Mesenchymal stem cell (in vitro differentiated cells and primary cell): ENCODE measurements at regions not wholly inside any gene's neighbourhood (a gene's known extent, or its start where the extent isn't known, plus 50 kb on each side); places are given as distances from the start of the nearest gene placed in this dataset.

Experiments
- DNase-seq: peaks from one replicate; pipeline ENCODE4 v3.0.0-alpha.2; 2013
- H2AFZ ChIP-seq: one replicate; pipeline ENCODE4 v1.6.1; 2013; ENCODE audit warnings: low read depth, mild to moderate bottlenecking, control low read depth, inconsistent platforms, low read length, moderate library complexity
- H2AK5ac ChIP-seq: 2 replicates; pipeline ENCODE4 v1.6.1; 2013; ENCODE audit warnings: low read length, moderate library complexity, mild to moderate bottlenecking, inconsistent platforms; ENCODE audit not compliant: severe bottlenecking
- H2BK120ac ChIP-seq: one replicate; pipeline ENCODE4 v1.6.1; 2013; ENCODE audit warnings: low read depth, mild to moderate bottlenecking, inconsistent platforms, low read length, moderate library complexity
- H2BK12ac ChIP-seq, 2 experiments: one replicate each; pipeline ENCODE4 v1.6.1; 2013; ENCODE audit warnings: inconsistent platforms in 2 of 2, low read length in 2 of 2, mild to moderate bottlenecking in 2 of 2, moderate library complexity in 2 of 2, control low read depth in 1 of 2
- H2BK15ac ChIP-seq: one replicate; pipeline ENCODE4 v1.6.1; 2013; ENCODE audit warnings: mild to moderate bottlenecking, low read depth, inconsistent platforms; ENCODE audit not compliant: poor library complexity, severe bottlenecking
- H2BK5ac ChIP-seq: 2 replicates; pipeline ENCODE4 v1.6.1; 2013; ENCODE audit warnings: low read depth, mild to moderate bottlenecking, low read length, control low read depth, inconsistent platforms; ENCODE audit not compliant: poor library complexity, severe bottlenecking
- H3K14ac ChIP-seq, 2 experiments: one replicate each; pipeline ENCODE4 v1.6.1; 2013; ENCODE audit warnings: inconsistent platforms in 2 of 2, low read length in 2 of 2, control low read depth in 1 of 2, mild to moderate bottlenecking in 1 of 2, moderate library complexity in 1 of 2
- H3K18ac ChIP-seq, 2 experiments: one replicate each; pipeline ENCODE4 v1.6.1; 2013; ENCODE audit warnings: inconsistent platforms in 2 of 2, low read length in 2 of 2, control low read depth in 1 of 2, low read depth in 1 of 2, mild to moderate bottlenecking in 1 of 2
- H3K23ac ChIP-seq, 2 experiments: one replicate each; pipeline ENCODE4 v1.6.1; 2013; ENCODE audit warnings: inconsistent platforms in 2 of 2, low read length in 2 of 2, mild to moderate bottlenecking in 2 of 2, moderate library complexity in 2 of 2, control low read depth in 1 of 2
- H3K27ac ChIP-seq: 2 replicates; pipeline ENCODE4 v1.5.1; 2013; ENCODE audit warnings: mild to moderate bottlenecking, moderate library complexity, low read length, control low read depth, inconsistent platforms; ENCODE audit not compliant: poor library complexity, severe bottlenecking
- H3K27me3 ChIP-seq, 2 experiments: 2 replicates each; pipeline versions ENCODE4 v1.6.1 to v1.7.0; 2013; ENCODE audit warnings: low read length in 2 of 2, mild to moderate bottlenecking in 2 of 2, moderate library complexity in 2 of 2, control low read depth in 1 of 2, inconsistent platforms in 1 of 2; ENCODE audit not compliant: control insufficient read depth in 1 of 2, insufficient read depth in 1 of 2
- H3K36me3 ChIP-seq, 2 experiments: 2 replicates each; pipeline versions ENCODE4 v1.6.1 to v1.7.0; 2013; ENCODE audit warnings: low read length in 2 of 2, control low read depth in 1 of 2, inconsistent platforms in 1 of 2, low read depth in 1 of 2, mild to moderate bottlenecking in 1 of 2; ENCODE audit not compliant: insufficient read depth in 2 of 2, control insufficient read depth in 1 of 2
- H3K4ac ChIP-seq, 2 experiments: one replicate each; pipeline ENCODE4 v1.6.1; 2013; ENCODE audit warnings: inconsistent platforms in 2 of 2, low read length in 2 of 2, mild to moderate bottlenecking in 2 of 2, moderate library complexity in 2 of 2, control low read depth in 1 of 2, low read depth in 1 of 2
- H3K4me1 ChIP-seq: 2 replicates; pipeline ENCODE4 v1.6.1; 2013; ENCODE audit warnings: low read depth, low read length, control low read depth; ENCODE audit not compliant: control insufficient read depth, insufficient read depth
- H3K4me2 ChIP-seq: 2 replicates; pipeline ENCODE4 v1.6.1; 2013; ENCODE audit warnings: low read length, mild to moderate bottlenecking, inconsistent platforms; ENCODE audit not compliant: poor library complexity, severe bottlenecking
- H3K4me3 ChIP-seq, 2 experiments: 2 replicates each; pipeline versions ENCODE4 v1.5.1 to v1.7.0; 2013; ENCODE audit warnings: low read length in 2 of 2, mild to moderate bottlenecking in 2 of 2, control low read depth in 1 of 2, low read depth in 1 of 2; ENCODE audit not compliant: insufficient read depth in 1 of 2
- H3K79me1 ChIP-seq: replicated peaks from 2 replicates; pipeline ENCODE4 v1.6.1; 2013; ENCODE audit warnings: mild to moderate bottlenecking, control low read depth, low read length, inconsistent platforms; ENCODE audit not compliant: poor library complexity, severe bottlenecking
- H3K9ac ChIP-seq: 2 replicates; pipeline ENCODE4 v1.7.0; 2013; ENCODE audit warnings: mild to moderate bottlenecking, low read length, moderate library complexity
- H3K9me3 ChIP-seq: 2 replicates; pipeline ENCODE4 v1.7.0; 2013; ENCODE audit warnings: mild to moderate bottlenecking, low read length; ENCODE audit not compliant: control insufficient read depth
- H4K8ac ChIP-seq: one replicate; pipeline ENCODE4 v1.6.1; 2013; ENCODE audit warnings: inconsistent platforms, mild to moderate bottlenecking, low read length, moderate library complexity
- H4K91ac ChIP-seq: one replicate; pipeline ENCODE4 v1.6.1; 2013; ENCODE audit warnings: mild to moderate bottlenecking, low read length, inconsistent platforms
- WGBS: methylation state at CpG from one replicate; pipeline ENCODE4 v1.1.7; 2013; ENCODE audit warnings: mixed read lengths; 5-methylcytosine and 5-hydroxymethylcytosine counted together

GRCh38 chr13:59487883-59488282, 675.8 kb downstream of the DIAPH3 start:
- Histone ChIP-seq H3K18ac (no peak overlapping the region), H3K79me1 (no peaks in the 10 kb centered on the region), H3K4me2 (no peak overlapping the region), H2BK15ac (no peak overlapping the region), H3K4me1 (no peaks in the 10 kb centered on the region), H3K14ac (no peak overlapping the region), H2AK5ac (no peak overlapping the region), H3K4ac (no peak overlapping the region), H2BK12ac (peak overlapping the region in 1 of 2 experiments; percentile 4), H2BK5ac (no peak overlapping the region), H3K27ac (no peak overlapping the region), H3K4me3 (no peak overlapping the region), H3K36me3 (no peaks in the 10 kb centered on the region), H4K8ac (no peak overlapping the region), H2BK120ac (no peak overlapping the region), H3K9me3 (no peaks in the 10 kb centered on the region), H4K91ac (no peak overlapping the region), H3K9ac (no peak overlapping the region), H3K23ac (no peak overlapping the region), H3K27me3 (peaks cover 0 to 6% of the 10 kb centered on the region in 2 experiments), H2AFZ (no peak overlapping the region)
- no peak for DNase-seq
- 100% methylated on average over 1 of the region's 3 CpGs for WGBS

GRCh38 chr13:59488436-59488835, 675.3 kb downstream of the DIAPH3 start:
- Histone ChIP-seq H2BK120ac (no peak overlapping the region), H4K91ac (no peak overlapping the region), H2BK5ac (no peak overlapping the region), H3K4me3 (no peak overlapping the region), H2BK12ac (no peak overlapping the region), H3K14ac (no peak overlapping the region), H3K18ac (no peak overlapping the region), H3K23ac (no peak overlapping the region), H3K27me3 (peaks cover 0 to 6% of the 10 kb centered on the region in 2 experiments), H3K4ac (no peak overlapping the region), H3K4me1 (no peaks in the 10 kb centered on the region), H3K4me2 (no peak overlapping the region), H4K8ac (no peak overlapping the region), H3K9me3 (no peaks in the 10 kb centered on the region), H2BK15ac (no peak overlapping the region), H2AFZ (no peak overlapping the region), H3K79me1 (no peaks in the 10 kb centered on the region), H3K9ac (no peak overlapping the region), H3K27ac (no peak overlapping the region), H3K36me3 (no peaks in the 10 kb centered on the region), H2AK5ac (no peak overlapping the region)
- peak; percentile 66 for DNase-seq
- WGBS: no CpG with 5 or more reads among the region's 2 CpGs

GRCh38 chr13:59490651-59491050, 673.1 kb downstream of the DIAPH3 start:
- Histone ChIP-seq H2AK5ac (no peak overlapping the region), H3K27ac (no peak overlapping the region), H3K27me3 (peaks cover 0 to 6% of the 10 kb centered on the region in 2 experiments), H4K91ac (no peak overlapping the region), H3K4me2 (no peak overlapping the region), H3K4me3 (no peak overlapping the region), H3K9me3 (no peaks in the 10 kb centered on the region), H2BK5ac (no peak overlapping the region), H3K4me1 (no peaks in the 10 kb centered on the region), H3K9ac (no peak overlapping the region), H2AFZ (no peak overlapping the region), H3K23ac (no peak overlapping the region), H2BK12ac (no peak overlapping the region), H2BK15ac (no peak overlapping the region), H3K14ac (no peak overlapping the region), H3K79me1 (no peaks in the 10 kb centered on the region), H3K36me3 (no peaks in the 10 kb centered on the region), H2BK120ac (no peak overlapping the region), H3K18ac (no peak overlapping the region), H3K4ac (no peak overlapping the region), H4K8ac (no peak overlapping the region)
- no peak for DNase-seq
- 89% methylated on average over 1 of the region's 1 CpG for WGBS

- no peak overlapping the region for H3K23ac ChIP-seq
- H3K4me2 ChIP-seq: no peak overlapping the region
- H2AFZ ChIP-seq: no peak overlapping the region
- no peaks in the 10 kb centered on the region for H3K36me3 ChIP-seq
- no peak overlapping the region for H3K4ac ChIP-seq
- H3K18ac ChIP-seq: no peak overlapping the region
- H3K4me1 ChIP-seq: no peaks in the 10 kb centered on the region
- H3K4me3 ChIP-seq: no peak overlapping the region
- no peak overlapping the region for H3K14ac ChIP-seq
- 25% methylated on average over 1 of the region's 2 CpGs for WGBS
- no peak overlapping the region for H4K91ac ChIP-seq
- H2AK5ac ChIP-seq: no peak overlapping the region
- H3K9ac ChIP-seq: no peak overlapping the region
- no peak overlapping the region for H2BK15ac ChIP-seq
- no peak overlapping the region for H2BK5ac ChIP-seq
- DNase-seq: peak; percentile 14
- peaks cover 0 to 16% of the 10 kb centered on the region in 2 experiments for H3K27me3 ChIP-seq
- H3K27ac ChIP-seq: no peak overlapping the region
- H2BK120ac ChIP-seq: no peak overlapping the region
- H4K8ac ChIP-seq: no peak overlapping the region
- H2BK12ac ChIP-seq: no peak overlapping the region
- H3K9me3 ChIP-seq: no peaks in the 10 kb centered on the region
- no peaks in the 10 kb centered on the region for H3K79me1 ChIP-seq
Observed at GRCh38 chr13:59492030-59492636, 671.6 kb downstream of the DIAPH3 start.
